ENCODE measurements at regions not wholly inside any gene's neighbourhood (a gene's known extent, or its start where the extent isn't known, plus 50 kb on each side); places are given as distances from the start of the nearest gene placed in this dataset.

GRCh38 chr12:113663396-113663795, 191.7 kb upstream of the LHX5 start:
- FAIRE-seq (no peak), DNase-seq (no peak)
- Histone ChIP-seq H3K27ac (ENCODE audit: low read depth in 2 of 2, low read length in 2 of 2) (no peak overlapping the region), H3K36me3 (ENCODE audit: control insufficient read depth in 2 of 3, insufficient read depth in 3 of 3, low read length in 3 of 3) (no peaks in the 10 kb centered on the region), H3K9ac (ENCODE audit: low read length in 3 of 3) (no peak overlapping the region), H3K4me1 (ENCODE audit: control insufficient read depth in 2 of 3, insufficient read depth in 2 of 3, low read depth in 1 of 3, low read length in 3 of 3) (no peaks in the 10 kb centered on the region), H3K9me3 (ENCODE audit: control insufficient read depth in 2 of 3, insufficient read depth in 1 of 3, low read length in 3 of 3) (peaks cover 0 to 2% (median 0%) of the 10 kb centered on the region in 3 donors), H3K27me3 (ENCODE audit: control insufficient read depth, insufficient read depth, low read length) (peaks cover 2% of the 10 kb centered on the region), H3K4me3 (ENCODE audit: low read length in 3 of 3) (no peak overlapping the region)
- intact Hi-C loops (cut with DNase I): no loop called here
- TF ChIP-seq CTCF (IDR thresholded peaks at IDR 0.05; ENCODE audit: borderline replicate concordance, extremely low read depth, insufficient read depth): no peak

- no peak for FAIRE-seq
- no peak for DNase-seq
- Histone ChIP-seq H3K9me3 (ENCODE audit: control insufficient read depth in 2 of 3, insufficient read depth in 1 of 3, low read length in 3 of 3) (peaks cover 0 to 5% (median 0%) of the 10 kb centered on the region in 3 donors), H3K27me3 (ENCODE audit: control insufficient read depth, insufficient read depth, low read length) (no peaks in the 10 kb centered on the region), H3K36me3 (ENCODE audit: control insufficient read depth in 2 of 3, insufficient read depth in 3 of 3, low read length in 3 of 3) (no peaks in the 10 kb centered on the region), H3K4me3 (ENCODE audit: low read length in 3 of 3) (no peak overlapping the region), H3K27ac (ENCODE audit: low read depth in 2 of 2, low read length in 2 of 2) (no peak overlapping the region), H3K4me1 (ENCODE audit: control insufficient read depth in 2 of 3, insufficient read depth in 2 of 3, low read depth in 1 of 3, low read length in 3 of 3) (no peaks in the 10 kb centered on the region), H3K9ac (ENCODE audit: low read length in 3 of 3) (no peak overlapping the region)
- intact Hi-C loops (cut with DNase I): no loop called here
- no peak for TF ChIP-seq CTCF (IDR thresholded peaks at IDR 0.05; ENCODE audit: borderline replicate concordance, extremely low read depth, insufficient read depth)
These were observed 189.3 kb upstream of the LHX5 start for GRCh38 chr12:113660936-113661335.

GRCh38 chr12:113659416-113659815, 187.7 kb upstream of the LHX5 start:
- no peak for FAIRE-seq
- Histone ChIP-seq H3K9ac (ENCODE audit: low read length in 3 of 3) (no peak overlapping the region), H3K27ac (ENCODE audit: low read depth in 2 of 2, low read length in 2 of 2) (no peak overlapping the region), H3K36me3 (ENCODE audit: control insufficient read depth in 2 of 3, insufficient read depth in 3 of 3, low read length in 3 of 3) (no peaks in the 10 kb centered on the region), H3K4me1 (ENCODE audit: control insufficient read depth in 2 of 3, insufficient read depth in 2 of 3, low read depth in 1 of 3, low read length in 3 of 3) (no peaks in the 10 kb centered on the region), H3K9me3 (ENCODE audit: control insufficient read depth in 2 of 3, insufficient read depth in 1 of 3, low read length in 3 of 3) (peaks cover 0 to 6% (median 0%) of the 10 kb centered on the region in 3 donors), H3K27me3 (ENCODE audit: control insufficient read depth, insufficient read depth, low read length) (no peaks in the 10 kb centered on the region), H3K4me3 (ENCODE audit: low read length in 3 of 3) (no peak overlapping the region)
- intact Hi-C loops (cut with DNase I): no loop called here
- no peak for DNase-seq
- no peak for TF ChIP-seq CTCF (IDR thresholded peaks at IDR 0.05; ENCODE audit: borderline replicate concordance, extremely low read depth, insufficient read depth)

- peaks cover 0 to 6% (median 0%) of the 10 kb centered on the region in 3 donors for H3K9me3 ChIP-seq (ENCODE audit: control insufficient read depth in 2 of 3, insufficient read depth in 1 of 3, low read length in 3 of 3)
- FAIRE-seq: no peak
- no peak overlapping the region for H3K27ac ChIP-seq (ENCODE audit: low read depth in 2 of 2, low read length in 2 of 2)
- no peak for TF ChIP-seq CTCF (IDR thresholded peaks at IDR 0.05; ENCODE audit: borderline replicate concordance, extremely low read depth, insufficient read depth)
- intact Hi-C loops (cut with DNase I): no loop called here
- H3K27me3 ChIP-seq (ENCODE audit: control insufficient read depth, insufficient read depth, low read length): no peaks in the 10 kb centered on the region
- no peaks in the 10 kb centered on the region for H3K4me1 ChIP-seq (ENCODE audit: control insufficient read depth in 2 of 3, insufficient read depth in 2 of 3, low read depth in 1 of 3, low read length in 3 of 3)
- H3K9ac ChIP-seq (ENCODE audit: low read length in 3 of 3): no peak overlapping the region
- no peak overlapping the region for H3K4me3 ChIP-seq (ENCODE audit: low read length in 3 of 3)
- DNase-seq: no peak
- H3K36me3 ChIP-seq (ENCODE audit: control insufficient read depth in 2 of 3, insufficient read depth in 3 of 3, low read length in 3 of 3): no peaks in the 10 kb centered on the region
These were observed 187.3 kb upstream of the LHX5 start for GRCh38 chr12:113659015-113659414.

Data from kidney (tissue), 13 donors.